ENCODE measurements at regions not wholly inside any gene's neighbourhood (a gene's known extent, or its start where the extent isn't known, plus 50 kb on each side); places are given as distances from the start of the nearest gene placed in this dataset.

DNA sequence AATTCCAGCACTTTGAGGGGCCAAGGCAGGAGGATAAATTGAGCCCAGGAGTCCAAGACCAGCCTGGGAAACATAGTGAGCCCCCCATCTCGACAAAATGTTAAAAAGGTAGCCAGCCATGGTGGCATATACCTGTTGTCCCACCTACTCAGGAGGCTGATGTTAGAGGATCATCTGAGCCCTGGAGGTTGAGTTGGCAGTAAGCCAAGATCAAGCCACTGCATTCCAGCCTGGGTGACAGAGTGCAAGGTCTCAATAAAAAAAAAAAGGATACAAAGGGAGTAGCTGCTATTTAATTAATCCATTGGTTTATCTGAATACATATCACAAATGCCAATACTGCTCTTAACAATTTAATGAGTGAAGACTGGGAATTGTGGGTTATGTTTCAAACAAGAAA is 327.8 kb downstream of the CPS1 start:
- DNase-seq (ENCODE audit: low read depth), result no peak
- TF ChIP-seq, protein P1, sequence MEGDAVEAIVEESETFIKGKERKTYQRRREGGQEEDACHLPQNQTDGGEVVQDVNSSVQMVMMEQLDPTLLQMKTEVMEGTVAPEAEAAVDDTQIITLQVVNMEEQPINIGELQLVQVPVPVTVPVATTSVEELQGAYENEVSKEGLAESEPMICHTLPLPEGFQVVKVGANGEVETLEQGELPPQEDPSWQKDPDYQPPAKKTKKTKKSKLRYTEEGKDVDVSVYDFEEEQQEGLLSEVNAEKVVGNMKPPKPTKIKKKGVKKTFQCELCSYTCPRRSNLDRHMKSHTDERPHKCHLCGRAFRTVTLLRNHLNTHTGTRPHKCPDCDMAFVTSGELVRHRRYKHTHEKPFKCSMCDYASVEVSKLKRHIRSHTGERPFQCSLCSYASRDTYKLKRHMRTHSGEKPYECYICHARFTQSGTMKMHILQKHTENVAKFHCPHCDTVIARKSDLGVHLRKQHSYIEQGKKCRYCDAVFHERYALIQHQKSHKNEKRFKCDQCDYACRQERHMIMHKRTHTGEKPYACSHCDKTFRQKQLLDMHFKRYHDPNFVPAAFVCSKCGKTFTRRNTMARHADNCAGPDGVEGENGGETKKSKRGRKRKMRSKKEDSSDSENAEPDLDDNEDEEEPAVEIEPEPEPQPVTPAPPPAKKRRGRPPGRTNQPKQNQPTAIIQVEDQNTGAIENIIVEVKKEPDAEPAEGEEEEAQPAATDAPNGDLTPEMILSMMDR (IDR thresholded peaks at IDR 0.05; ENCODE audit: low read depth, low read length, missing control alignments), result no peak
- H3K4me3 ChIP-seq (ENCODE audit: low read depth, low read length), result no peak overlapping the region

DNA sequence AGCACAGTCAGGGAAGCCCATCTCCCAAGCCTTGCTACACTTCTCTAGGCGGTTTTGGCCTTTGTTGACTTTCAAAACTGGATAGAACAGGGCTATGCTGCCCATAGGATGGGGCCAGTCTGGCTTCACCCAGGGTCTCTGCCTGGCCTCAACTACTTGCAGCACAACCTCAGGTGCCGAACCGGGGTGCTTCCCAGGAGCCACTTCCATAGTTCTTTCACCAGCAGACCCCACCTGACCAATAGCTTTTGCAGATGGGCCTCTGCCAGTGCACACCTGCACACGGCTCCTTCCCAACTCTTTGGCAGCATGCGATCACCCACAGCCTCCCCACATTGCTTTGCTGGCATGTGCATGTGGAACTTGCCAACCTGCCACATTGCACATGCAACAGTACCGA is 331.6 kb downstream of the CPS1 start:
- no peak for DNase-seq (ENCODE audit: low read depth)
- H3K4me3 ChIP-seq (ENCODE audit: low read depth, low read length), result no peak overlapping the region
- TF ChIP-seq, protein P1 (IDR thresholded peaks at IDR 0.05; ENCODE audit: low read depth, low read length, missing control alignments), result no peak

DNA sequence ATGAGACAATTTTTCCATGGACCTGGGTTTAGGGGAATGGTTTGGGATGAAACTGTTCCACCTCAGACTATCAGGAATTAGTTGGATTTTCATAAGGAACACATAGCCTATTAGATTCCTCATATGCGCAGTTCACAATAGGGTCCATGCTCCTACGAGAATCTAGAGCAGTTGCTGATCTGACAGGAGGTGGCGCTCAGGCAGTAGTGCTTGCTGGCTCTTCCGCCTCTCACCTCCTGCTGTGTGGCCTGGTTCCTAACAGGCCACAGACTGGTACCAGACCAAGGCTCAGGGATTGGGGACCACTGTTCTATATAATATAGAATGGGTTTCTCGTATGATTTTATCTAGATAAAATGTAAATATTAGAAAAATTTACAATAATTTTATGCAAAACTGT is 338.7 kb downstream of the CPS1 start:
- TF ChIP-seq, protein P1 (IDR thresholded peaks at IDR 0.05; ENCODE audit: low read depth, low read length, missing control alignments), result no peak
- DNase-seq (ENCODE audit: low read depth), result no peak
- H3K4me3 ChIP-seq (ENCODE audit: low read depth, low read length), result no peak overlapping the region

DNA sequence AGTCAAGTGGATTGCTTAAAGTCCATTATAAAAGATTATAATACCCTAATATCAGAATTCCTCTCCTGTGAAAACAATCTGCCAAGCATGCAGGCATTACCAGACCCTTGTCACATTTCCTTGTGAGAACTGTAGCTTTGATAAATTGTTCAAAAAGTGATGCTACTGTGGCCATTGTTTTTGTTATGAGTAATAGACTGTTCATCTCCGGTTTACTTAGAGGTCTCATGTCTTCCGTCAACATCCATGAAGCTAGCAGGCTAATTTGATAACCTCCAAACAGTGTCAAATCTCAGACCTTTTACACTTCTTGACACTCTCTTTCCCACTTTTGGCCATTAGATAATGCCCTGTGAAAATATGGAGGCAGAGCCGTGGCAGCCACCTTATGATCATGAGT is 342.7 kb downstream of the CPS1 start:
- no peak for DNase-seq (ENCODE audit: low read depth)
- TF ChIP-seq, protein P1 (IDR thresholded peaks at IDR 0.05; ENCODE audit: low read depth, low read length, missing control alignments), result no peak
- H3K4me3 ChIP-seq (ENCODE audit: low read depth, low read length), result no peak overlapping the region

DNA sequence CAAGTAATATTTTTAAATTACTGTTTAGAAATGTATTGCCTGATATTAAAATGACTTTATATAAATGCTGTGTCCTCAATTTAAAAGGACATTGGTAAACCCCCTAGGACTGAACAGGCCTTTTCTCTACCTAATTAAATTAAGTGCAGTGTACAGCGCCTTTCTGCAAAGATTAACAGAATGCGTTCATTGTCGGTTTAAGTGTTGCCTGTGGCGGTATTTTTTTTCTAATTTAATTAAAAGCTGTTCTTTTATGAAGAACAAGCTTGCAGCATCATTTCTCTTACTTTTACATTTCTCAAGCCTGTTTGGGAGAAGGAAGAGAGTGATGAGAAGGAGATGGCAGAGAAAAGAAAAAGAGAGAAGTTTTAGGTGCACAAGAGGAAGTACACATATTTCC is 344.9 kb downstream of the CPS1 start:
- no peak overlapping the region for H3K4me3 ChIP-seq (ENCODE audit: low read depth, low read length)
- TF ChIP-seq, protein P1 (IDR thresholded peaks at IDR 0.05; ENCODE audit: low read depth, low read length, missing control alignments), result no peak
- no peak for DNase-seq (ENCODE audit: low read depth)

DNA sequence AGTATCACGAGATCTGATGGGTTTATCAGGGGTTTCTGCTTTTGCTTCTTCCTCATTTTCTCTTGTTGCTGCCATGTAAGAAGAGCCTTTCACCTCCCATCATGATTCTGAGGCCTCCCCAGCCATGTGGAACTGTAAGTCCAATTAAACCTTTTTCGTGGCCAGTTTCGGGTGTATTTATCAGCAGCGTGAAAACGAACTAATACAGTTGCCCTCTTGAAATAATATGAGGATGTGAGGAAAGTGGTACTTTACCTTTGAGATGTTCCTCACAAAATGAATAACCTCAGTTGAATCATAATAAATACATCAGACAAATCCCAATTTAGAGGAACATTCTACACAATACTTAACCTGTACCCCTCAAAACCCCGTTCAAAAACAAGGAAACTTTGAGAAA is 356.4 kb downstream of the CPS1 start:
- no peak overlapping the region for H3K4me3 ChIP-seq (ENCODE audit: low read depth, low read length)
- DNase-seq (ENCODE audit: low read depth), result no peak
- TF ChIP-seq, protein P1 (IDR thresholded peaks at IDR 0.05; ENCODE audit: low read depth, low read length, missing control alignments), result no peak

DNA sequence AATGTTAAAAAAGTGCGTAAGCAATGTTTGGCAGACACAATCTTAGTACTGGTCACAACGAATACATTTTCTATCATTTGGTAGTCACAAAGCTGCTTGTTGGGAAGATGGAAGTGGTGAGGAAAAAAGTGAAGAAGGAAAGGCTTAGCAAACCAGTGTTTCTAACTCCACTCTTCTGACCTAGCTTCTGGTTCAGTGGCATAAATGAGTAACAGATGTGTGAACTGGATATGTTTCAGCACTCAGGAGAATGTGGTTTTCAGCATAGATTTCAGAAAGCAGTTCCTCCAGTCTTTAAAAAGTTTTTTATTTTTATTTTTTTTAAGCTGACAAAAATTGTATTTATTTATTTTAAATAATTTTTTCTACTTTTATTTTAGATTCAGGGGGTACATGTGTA is 357.1 kb downstream of the CPS1 start:
- H3K4me3 ChIP-seq (ENCODE audit: low read depth, low read length), result no peak overlapping the region
- DNase-seq (ENCODE audit: low read depth), result no peak
- TF ChIP-seq, protein P1 (IDR thresholded peaks at IDR 0.05; ENCODE audit: low read depth, low read length, missing control alignments), result no peak

Data from GM12864 (cell line).